ENCODE measurements at regions not wholly inside any gene's neighbourhood (a gene's known extent, or its start where the extent isn't known, plus 50 kb on each side); places are given as distances from the start of the nearest gene placed in this dataset.

DNA sequence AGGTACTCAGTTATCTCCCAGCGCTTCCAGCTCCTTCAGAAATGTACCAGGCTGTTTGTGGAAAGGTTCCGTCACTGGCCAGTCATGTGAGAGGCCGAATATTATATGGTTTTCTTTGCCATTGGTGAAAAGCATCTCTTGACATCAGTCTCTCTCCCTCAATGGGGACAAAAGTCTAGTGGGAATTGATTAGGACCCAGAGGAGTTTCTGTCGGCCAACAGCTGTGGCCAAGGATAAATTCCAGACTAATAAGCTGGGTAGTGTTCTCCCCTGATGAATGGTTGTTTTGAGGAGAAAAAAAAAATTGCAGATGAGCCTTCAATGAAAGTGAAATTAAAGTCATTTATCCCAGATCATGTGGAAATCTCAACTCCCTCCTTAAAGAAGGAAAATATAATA lies 404.7 kb upstream of the THRB start:
- Histone ChIP-seq H4K20me1 (ENCODE audit: insufficient read depth) (no peaks in the 10 kb centered on the region), H3F3A (ENCODE audit: insufficient read depth, low read length, poor library complexity, severe bottlenecking) (no peaks in the 10 kb centered on the region), H3K9me3 (ENCODE audit: low read length) (no peaks in the 10 kb centered on the region), H3K9ac (ENCODE audit: low read length) (no peak overlapping the region), H3K27ac (ENCODE audit: low read length) (no peak overlapping the region), H3K9me2 (ENCODE audit: insufficient read depth, low read length) (no peaks in the 10 kb centered on the region), H3K4me3 (ENCODE audit: low read length) (no peak overlapping the region), H3K36me3 (ENCODE audit: insufficient read depth, low read length) (no peaks in the 10 kb centered on the region), H2AFZ (ENCODE audit: low read depth, low read length) (no peak overlapping the region), H3K4me2 (ENCODE audit: low read length) (no peak overlapping the region), H3K27me3 (ENCODE audit: insufficient read depth, low read depth, low read length) (no peaks in the 10 kb centered on the region), H3K79me2 (replicated peaks; ENCODE audit: insufficient read depth, low read length) (no peaks in the 10 kb centered on the region)
- TF ChIP-seq, protein P1, sequence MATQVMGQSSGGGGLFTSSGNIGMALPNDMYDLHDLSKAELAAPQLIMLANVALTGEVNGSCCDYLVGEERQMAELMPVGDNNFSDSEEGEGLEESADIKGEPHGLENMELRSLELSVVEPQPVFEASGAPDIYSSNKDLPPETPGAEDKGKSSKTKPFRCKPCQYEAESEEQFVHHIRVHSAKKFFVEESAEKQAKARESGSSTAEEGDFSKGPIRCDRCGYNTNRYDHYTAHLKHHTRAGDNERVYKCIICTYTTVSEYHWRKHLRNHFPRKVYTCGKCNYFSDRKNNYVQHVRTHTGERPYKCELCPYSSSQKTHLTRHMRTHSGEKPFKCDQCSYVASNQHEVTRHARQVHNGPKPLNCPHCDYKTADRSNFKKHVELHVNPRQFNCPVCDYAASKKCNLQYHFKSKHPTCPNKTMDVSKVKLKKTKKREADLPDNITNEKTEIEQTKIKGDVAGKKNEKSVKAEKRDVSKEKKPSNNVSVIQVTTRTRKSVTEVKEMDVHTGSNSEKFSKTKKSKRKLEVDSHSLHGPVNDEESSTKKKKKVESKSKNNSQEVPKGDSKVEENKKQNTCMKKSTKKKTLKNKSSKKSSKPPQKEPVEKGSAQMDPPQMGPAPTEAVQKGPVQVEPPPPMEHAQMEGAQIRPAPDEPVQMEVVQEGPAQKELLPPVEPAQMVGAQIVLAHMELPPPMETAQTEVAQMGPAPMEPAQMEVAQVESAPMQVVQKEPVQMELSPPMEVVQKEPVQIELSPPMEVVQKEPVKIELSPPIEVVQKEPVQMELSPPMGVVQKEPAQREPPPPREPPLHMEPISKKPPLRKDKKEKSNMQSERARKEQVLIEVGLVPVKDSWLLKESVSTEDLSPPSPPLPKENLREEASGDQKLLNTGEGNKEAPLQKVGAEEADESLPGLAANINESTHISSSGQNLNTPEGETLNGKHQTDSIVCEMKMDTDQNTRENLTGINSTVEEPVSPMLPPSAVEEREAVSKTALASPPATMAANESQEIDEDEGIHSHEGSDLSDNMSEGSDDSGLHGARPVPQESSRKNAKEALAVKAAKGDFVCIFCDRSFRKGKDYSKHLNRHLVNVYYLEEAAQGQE (IDR thresholded peaks at IDR 0.05; ENCODE audit: borderline replicate concordance), result no peak
- no peak for TF ChIP-seq EP300 (conservative IDR thresholded peaks at IDR 0.05; ENCODE audit: poor library complexity, severe bottlenecking)
- TF ChIP-seq TAF1 (IDR thresholded peaks at IDR 0.05; ENCODE audit: low read depth), result no peak
- TF ChIP-seq EZH2 (IDR thresholded peaks at IDR 0.05; ENCODE audit: borderline replicate concordance, insufficient read depth, low read length, poor library complexity, severe bottlenecking), result no peak
- no peak for TF ChIP-seq POLR2AphosphoS5 (IDR thresholded peaks at IDR 0.05)
- no peak for TF ChIP-seq MXI1 (conservative IDR thresholded peaks at IDR 0.05; ENCODE audit: poor library complexity, severe bottlenecking)
- TF ChIP-seq RAD21 (conservative IDR thresholded peaks at IDR 0.05), result no peak
- TF ChIP-seq SMC3 (conservative IDR thresholded peaks at IDR 0.05; ENCODE audit: poor library complexity), result no peak
- TF ChIP-seq, protein P2, sequence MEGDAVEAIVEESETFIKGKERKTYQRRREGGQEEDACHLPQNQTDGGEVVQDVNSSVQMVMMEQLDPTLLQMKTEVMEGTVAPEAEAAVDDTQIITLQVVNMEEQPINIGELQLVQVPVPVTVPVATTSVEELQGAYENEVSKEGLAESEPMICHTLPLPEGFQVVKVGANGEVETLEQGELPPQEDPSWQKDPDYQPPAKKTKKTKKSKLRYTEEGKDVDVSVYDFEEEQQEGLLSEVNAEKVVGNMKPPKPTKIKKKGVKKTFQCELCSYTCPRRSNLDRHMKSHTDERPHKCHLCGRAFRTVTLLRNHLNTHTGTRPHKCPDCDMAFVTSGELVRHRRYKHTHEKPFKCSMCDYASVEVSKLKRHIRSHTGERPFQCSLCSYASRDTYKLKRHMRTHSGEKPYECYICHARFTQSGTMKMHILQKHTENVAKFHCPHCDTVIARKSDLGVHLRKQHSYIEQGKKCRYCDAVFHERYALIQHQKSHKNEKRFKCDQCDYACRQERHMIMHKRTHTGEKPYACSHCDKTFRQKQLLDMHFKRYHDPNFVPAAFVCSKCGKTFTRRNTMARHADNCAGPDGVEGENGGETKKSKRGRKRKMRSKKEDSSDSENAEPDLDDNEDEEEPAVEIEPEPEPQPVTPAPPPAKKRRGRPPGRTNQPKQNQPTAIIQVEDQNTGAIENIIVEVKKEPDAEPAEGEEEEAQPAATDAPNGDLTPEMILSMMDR (IDR thresholded peaks at IDR 0.05; ENCODE audit: poor library complexity, severe bottlenecking), result no peak

DNA sequence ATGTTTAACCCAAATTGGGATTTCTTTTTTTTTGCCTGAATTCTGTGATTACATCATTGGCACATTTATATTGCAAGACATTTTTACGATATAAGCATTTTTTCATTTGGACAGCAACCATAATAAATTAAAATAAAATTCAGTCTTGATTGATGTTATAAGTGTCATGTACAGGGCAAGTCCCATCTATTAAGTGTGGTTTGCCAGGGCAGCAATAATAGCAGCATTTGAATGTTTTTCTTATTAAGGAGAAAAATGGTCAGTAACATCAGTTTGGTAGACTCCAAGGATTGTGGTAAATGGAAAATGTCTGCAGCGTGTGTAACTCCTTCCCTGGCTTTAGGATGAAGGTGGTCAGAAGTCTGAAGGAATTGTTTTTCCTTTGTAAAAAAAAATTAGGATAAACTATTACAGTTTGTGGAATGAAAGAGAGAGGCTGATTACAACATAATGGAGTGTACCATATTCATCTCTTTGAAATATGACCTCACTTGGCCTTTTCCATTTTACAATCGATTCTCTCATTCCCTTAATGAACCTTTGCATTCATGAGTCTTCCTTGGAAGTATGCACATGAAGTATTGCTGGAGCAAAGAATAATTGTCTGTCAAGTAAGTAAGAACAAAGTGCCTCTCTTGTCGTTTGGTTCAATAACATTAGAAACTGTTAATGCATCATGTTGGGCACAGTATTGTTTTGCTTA lies 405.4 kb upstream of the THRB start:
- no peaks in the 10 kb centered on the region for H3K9me3 ChIP-seq (ENCODE audit: low read length)
- H3F3A ChIP-seq (ENCODE audit: insufficient read depth, low read length, poor library complexity, severe bottlenecking), result no peaks in the 10 kb centered on the region
- H3K27ac ChIP-seq (ENCODE audit: low read length), result no peak overlapping the region
- H3K79me2 ChIP-seq (replicated peaks; ENCODE audit: insufficient read depth, low read length), result no peaks in the 10 kb centered on the region
- no peaks in the 10 kb centered on the region for H3K36me3 ChIP-seq (ENCODE audit: insufficient read depth, low read length)
- no peak overlapping the region for H3K4me2 ChIP-seq (ENCODE audit: low read length)
- H3K9ac ChIP-seq (ENCODE audit: low read length), result no peak overlapping the region
- TF ChIP-seq TAF1 (IDR thresholded peaks at IDR 0.05; ENCODE audit: low read depth) (no peak), EP300 (conservative IDR thresholded peaks at IDR 0.05; ENCODE audit: poor library complexity, severe bottlenecking) (no peak), RAD21 (conservative IDR thresholded peaks at IDR 0.05) (no peak), MXI1 (conservative IDR thresholded peaks at IDR 0.05; ENCODE audit: poor library complexity, severe bottlenecking) (no peak), SMC3 (conservative IDR thresholded peaks at IDR 0.05; ENCODE audit: poor library complexity) (no peak), POLR2AphosphoS5 (IDR thresholded peaks at IDR 0.05) (no peak)
- no peaks in the 10 kb centered on the region for H4K20me1 ChIP-seq (ENCODE audit: insufficient read depth)
- H3K27me3 ChIP-seq (ENCODE audit: insufficient read depth, low read depth, low read length), result no peaks in the 10 kb centered on the region
- no peaks in the 10 kb centered on the region for H3K9me2 ChIP-seq (ENCODE audit: insufficient read depth, low read length)
- no peak overlapping the region for H3K4me3 ChIP-seq (ENCODE audit: low read length)
- H2AFZ ChIP-seq (ENCODE audit: low read depth, low read length), result no peak overlapping the region
